ENCODE measurements at regions not wholly inside any gene's neighbourhood (a gene's known extent, or its start where the extent isn't known, plus 50 kb on each side); places are given as distances from the start of the nearest gene placed in this dataset.

GRCh38 chr2:150006591-150006990 lies 419.0 kb upstream of the MMADHC start:
- Histone ChIP-seq H3K4me3 (replicated peaks in 1 of 2; ENCODE audit: low read depth in 1 of 2, low read length in 2 of 2) (no peak overlapping the region), H3K9me3 (ENCODE audit: control insufficient read depth in 1 of 2, insufficient read depth in 1 of 2, low read depth in 1 of 2, low read length in 2 of 2) (no peaks in the 10 kb centered on the region), H3K4me1 (ENCODE audit: control insufficient read depth in 1 of 2, insufficient read depth in 2 of 2, low read length in 2 of 2) (no peaks in the 10 kb centered on the region), H3K4me2 (ENCODE audit: low read length) (no peak overlapping the region), H3K27me3 (ENCODE audit: insufficient read depth, low read length) (no peaks in the 10 kb centered on the region), H3K27ac (ENCODE audit: low read depth, low read length) (no peak overlapping the region), H3K9ac (ENCODE audit: low read length) (no peak overlapping the region), H3K36me3 (ENCODE audit: control insufficient read depth in 1 of 2, insufficient read depth in 2 of 2, low read length in 2 of 2) (no peaks in the 10 kb centered on the region), H3K9me2 (ENCODE audit: insufficient read depth) (no peaks in the 10 kb centered on the region), H3K79me2 (ENCODE audit: insufficient read depth, low read length) (no peaks in the 10 kb centered on the region), H4K20me1 (ENCODE audit: insufficient read depth) (no peaks in the 10 kb centered on the region), H2AFZ (ENCODE audit: low read depth, low read length, poor library complexity, severe bottlenecking) (no peak overlapping the region)
- no peak for ATAC-seq
- BruUV-seq (replicated peaks): no TSS peak
- intact Hi-C loops (cut with micrococcal nuclease): no loop called here
- no peak for TF ChIP-seq EZH2phosphoT487 (IDR thresholded peaks at IDR 0.05; ENCODE audit: borderline replicate concordance)
- TF ChIP-seq ZNF274 (IDR thresholded peaks at IDR 0.05; ENCODE audit: low read depth, low read length): no peak
- no peak for TF ChIP-seq RAD21 (IDR thresholded peaks at IDR 0.05; ENCODE audit: low read depth)
- no peak for TF ChIP-seq POLR2A (IDR thresholded peaks at IDR 0.05; ENCODE audit: borderline replicate concordance, extremely low read depth, insufficient read depth, insufficient read length)
- TF ChIP-seq JUND (IDR thresholded peaks at IDR 0.05): no peak
- no peak for TF ChIP-seq YY1 (IDR thresholded peaks at IDR 0.05; ENCODE audit: extremely low read depth, insufficient replicate concordance, low read depth, low read length)
- TF ChIP-seq SIN3A (IDR thresholded peaks at IDR 0.05; ENCODE audit: low read depth): no peak
- TF ChIP-seq, protein P1, sequence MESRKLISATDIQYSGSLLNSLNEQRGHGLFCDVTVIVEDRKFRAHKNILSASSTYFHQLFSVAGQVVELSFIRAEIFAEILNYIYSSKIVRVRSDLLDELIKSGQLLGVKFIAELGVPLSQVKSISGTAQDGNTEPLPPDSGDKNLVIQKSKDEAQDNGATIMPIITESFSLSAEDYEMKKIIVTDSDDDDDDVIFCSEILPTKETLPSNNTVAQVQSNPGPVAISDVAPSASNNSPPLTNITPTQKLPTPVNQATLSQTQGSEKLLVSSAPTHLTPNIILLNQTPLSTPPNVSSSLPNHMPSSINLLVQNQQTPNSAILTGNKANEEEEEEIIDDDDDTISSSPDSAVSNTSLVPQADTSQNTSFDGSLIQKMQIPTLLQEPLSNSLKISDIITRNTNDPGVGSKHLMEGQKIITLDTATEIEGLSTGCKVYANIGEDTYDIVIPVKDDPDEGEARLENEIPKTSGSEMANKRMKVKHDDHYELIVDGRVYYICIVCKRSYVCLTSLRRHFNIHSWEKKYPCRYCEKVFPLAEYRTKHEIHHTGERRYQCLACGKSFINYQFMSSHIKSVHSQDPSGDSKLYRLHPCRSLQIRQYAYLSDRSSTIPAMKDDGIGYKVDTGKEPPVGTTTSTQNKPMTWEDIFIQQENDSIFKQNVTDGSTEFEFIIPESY (IDR thresholded peaks at IDR 0.05; ENCODE audit: extremely low read depth, insufficient replicate concordance, low read length): no peak
- TF ChIP-seq EZH2 (IDR thresholded peaks at IDR 0.05): no peak
- no peak for TF ChIP-seq TCF7L2 (IDR thresholded peaks at IDR 0.05; ENCODE audit: borderline replicate concordance, extremely low read depth, insufficient read depth, insufficient read length)
- TF ChIP-seq CBX3 (IDR thresholded peaks at IDR 0.05; ENCODE audit: low read depth): no peak
- TF ChIP-seq EGR1 (IDR thresholded peaks at IDR 0.05; ENCODE audit: low read depth): no peak
- TF ChIP-seq, protein P2, sequence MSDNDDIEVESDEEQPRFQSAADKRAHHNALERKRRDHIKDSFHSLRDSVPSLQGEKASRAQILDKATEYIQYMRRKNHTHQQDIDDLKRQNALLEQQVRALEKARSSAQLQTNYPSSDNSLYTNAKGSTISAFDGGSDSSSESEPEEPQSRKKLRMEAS (IDR thresholded peaks at IDR 0.05): no peak
- TF ChIP-seq ATF3 (IDR thresholded peaks at IDR 0.05): no peak
- no peak for TF ChIP-seq SRF (IDR thresholded peaks at IDR 0.05; ENCODE audit: low read depth)
- TF ChIP-seq POLR2AphosphoS5 (IDR thresholded peaks at IDR 0.05; ENCODE audit: low read depth, low read length): no peak
- TF ChIP-seq FOSL1 (IDR thresholded peaks at IDR 0.05; ENCODE audit: low read depth): no peak
- ChIA-PET POLR2A (no interaction called here), CTCF (no interaction called here), RAD21 (ENCODE audit: low non-redundant PET in 1 of 2, low total read pairs in 2 of 2, uncharacterized antibody in 2 of 2, unreplicated experiment in 2 of 2) (no interaction called here)
- no peak for DNase-seq (ENCODE audit: low read depth, low spot score)
